Upper lobe of left lung (tissue), 4 donors: ENCODE measurements at regions not wholly inside any gene's neighbourhood (a gene's known extent, or its start where the extent isn't known, plus 50 kb on each side); places are given as distances from the start of the nearest gene placed in this dataset.

Source experiments
- POLR2A ChIP-seq, 4 donors: fragments of 450-650 bp; IDR thresholded peaks; one replicate each; pipeline ENCODE4 v1.5.1; 2016 to 2017; ENCODE audit warnings: antibody characterized with exemption in 4 of 4, mild to moderate bottlenecking in 2 of 4
- POLR2AphosphoS5 ChIP-seq, 2 donors: sonication (generic); formaldehyde crosslinking; IDR thresholded peaks; one replicate each; pipeline ENCODE4 v1.5.1; 2017; ENCODE audit warnings: antibody characterized with exemption in 2 of 2
- TF ChIP-seq, protein P1 (sequence below), 6 experiments: fragments of 450-650 bp in 4 of 6; fragments of 200-600 bp in 2 of 6; sonication (generic) in 2 of 6; IDR thresholded peaks; one replicate each; pipeline ENCODE4 v1.5.1; 2016 to 2019; ENCODE audit warnings: antibody characterized with exemption in 6 of 6

DNA sequence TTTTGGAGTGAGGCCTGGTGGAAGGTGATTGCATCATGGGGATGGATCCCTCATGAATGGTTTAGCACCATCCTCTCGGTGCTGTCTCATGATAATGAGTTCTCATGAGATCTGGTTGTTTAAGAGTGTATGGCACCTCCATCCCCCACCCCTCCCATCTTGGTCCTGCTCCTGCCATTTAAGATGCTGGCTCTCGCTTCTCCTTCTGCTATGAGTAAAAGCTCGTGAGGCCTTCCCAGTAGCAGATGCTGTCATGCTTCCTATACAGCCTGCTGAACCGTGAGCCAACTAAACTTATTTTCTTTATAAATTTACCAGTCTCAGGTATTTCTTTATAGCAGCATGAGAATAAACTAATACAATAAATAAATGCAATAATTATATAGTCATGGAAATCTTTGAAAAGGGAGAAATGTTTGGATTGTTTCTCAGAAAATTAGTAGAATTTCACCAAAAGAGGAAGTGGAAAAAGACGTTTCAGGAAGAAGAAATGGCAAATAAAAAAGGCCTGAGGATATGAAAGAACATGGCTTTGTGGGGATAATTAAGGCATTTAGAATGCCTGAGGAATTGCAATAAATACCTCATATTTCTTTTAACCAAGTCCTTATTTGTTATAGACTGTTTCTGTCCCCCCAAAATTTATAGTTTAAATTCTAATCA, 451.2 kb upstream of the ADGRL4 start:
- TF ChIP-seq, protein P1, sequence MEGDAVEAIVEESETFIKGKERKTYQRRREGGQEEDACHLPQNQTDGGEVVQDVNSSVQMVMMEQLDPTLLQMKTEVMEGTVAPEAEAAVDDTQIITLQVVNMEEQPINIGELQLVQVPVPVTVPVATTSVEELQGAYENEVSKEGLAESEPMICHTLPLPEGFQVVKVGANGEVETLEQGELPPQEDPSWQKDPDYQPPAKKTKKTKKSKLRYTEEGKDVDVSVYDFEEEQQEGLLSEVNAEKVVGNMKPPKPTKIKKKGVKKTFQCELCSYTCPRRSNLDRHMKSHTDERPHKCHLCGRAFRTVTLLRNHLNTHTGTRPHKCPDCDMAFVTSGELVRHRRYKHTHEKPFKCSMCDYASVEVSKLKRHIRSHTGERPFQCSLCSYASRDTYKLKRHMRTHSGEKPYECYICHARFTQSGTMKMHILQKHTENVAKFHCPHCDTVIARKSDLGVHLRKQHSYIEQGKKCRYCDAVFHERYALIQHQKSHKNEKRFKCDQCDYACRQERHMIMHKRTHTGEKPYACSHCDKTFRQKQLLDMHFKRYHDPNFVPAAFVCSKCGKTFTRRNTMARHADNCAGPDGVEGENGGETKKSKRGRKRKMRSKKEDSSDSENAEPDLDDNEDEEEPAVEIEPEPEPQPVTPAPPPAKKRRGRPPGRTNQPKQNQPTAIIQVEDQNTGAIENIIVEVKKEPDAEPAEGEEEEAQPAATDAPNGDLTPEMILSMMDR (IDR thresholded peaks at IDR 0.05) = no peak
- TF ChIP-seq POLR2A (IDR thresholded peaks at IDR 0.05) (no peak), POLR2AphosphoS5 (IDR thresholded peaks at IDR 0.05) (no peak)
